Medulla oblongata (tissue), 1 donor: ENCODE measurements at regions not wholly inside any gene's neighbourhood (a gene's known extent, or its start where the extent isn't known, plus 50 kb on each side); places are given as distances from the start of the nearest gene placed in this dataset.

Experiments used
- DNase-seq: peaks from one replicate; pipeline ENCODE4 v3.0.0-alpha.2; 2015; ENCODE audit errors: extremely low spot score

- no peak for DNase-seq
Measured at GRCh38 chr16:73356401-73357079, 308.6 kb upstream of the ZFHX3 start.

GRCh38 chr16:73355981-73356380, 308.1 kb upstream of the ZFHX3 start:
- DNase-seq, result peak; percentile 14

GRCh38 chr16:73354434-73354833, 306.5 kb upstream of the ZFHX3 start:
- no peak for DNase-seq

- DNase-seq, result no peak
Measured at GRCh38 chr16:73350707-73351452, 303.0 kb upstream of the ZFHX3 start.

- no peak for DNase-seq
Measured at GRCh38 chr16:73347500-73348375, 299.8 kb upstream of the ZFHX3 start.

- DNase-seq, result no peak
Measured at GRCh38 chr16:73339821-73340220, 291.9 kb upstream of the ZFHX3 start.

GRCh38 chr16:73337373-73338296, 289.7 kb upstream of the ZFHX3 start:
- no peak for DNase-seq

GRCh38 chr16:73329358-73330286, 281.7 kb upstream of the ZFHX3 start:
- peak; percentile 69 for DNase-seq

GRCh38 chr16:73326770-73327470, 279.0 kb upstream of the ZFHX3 start:
- DNase-seq, result no peak

GRCh38 chr16:73326221-73326620, 278.3 kb upstream of the ZFHX3 start:
- no peak for DNase-seq

- peak; percentile 53 for DNase-seq
Measured at GRCh38 chr16:73323880-73324279, 276.0 kb upstream of the ZFHX3 start.

- DNase-seq, result no peak
Measured at GRCh38 chr16:73322856-73323255, 274.9 kb upstream of the ZFHX3 start.

- DNase-seq, result no peak
Measured at GRCh38 chr16:73321853-73322252, 273.9 kb upstream of the ZFHX3 start.

- no peak for DNase-seq
Measured at GRCh38 chr16:73319737-73320136, 271.8 kb upstream of the ZFHX3 start.

- DNase-seq, result no peak
Measured at GRCh38 chr16:73319261-73319660, 271.3 kb upstream of the ZFHX3 start.

- no peak for DNase-seq
Measured at GRCh38 chr16:73317321-73317857, 269.5 kb upstream of the ZFHX3 start.

GRCh38 chr16:73315645-73316044, 267.7 kb upstream of the ZFHX3 start:
- DNase-seq, result no peak

GRCh38 chr16:73313950-73314349, 266.0 kb upstream of the ZFHX3 start:
- no peak for DNase-seq
